Middle frontal gyrus (tissue), 1 donor: ENCODE measurements at regions not wholly inside any gene's neighbourhood (a gene's known extent, or its start where the extent isn't known, plus 50 kb on each side); places are given as distances from the start of the nearest gene placed in this dataset.
"Not testable (repeated sequence)": the region's sequence is repeated elsewhere in the genome, so short reads cannot be mapped to it uniquely, and the experiment has no call there.

Source experiments
- DNase-seq: peaks from one replicate; pipeline ENCODE4 v3.0.0-alpha.2; 2015; ENCODE audit warnings: low spot score; ENCODE audit errors: extremely low spot score

DNA sequence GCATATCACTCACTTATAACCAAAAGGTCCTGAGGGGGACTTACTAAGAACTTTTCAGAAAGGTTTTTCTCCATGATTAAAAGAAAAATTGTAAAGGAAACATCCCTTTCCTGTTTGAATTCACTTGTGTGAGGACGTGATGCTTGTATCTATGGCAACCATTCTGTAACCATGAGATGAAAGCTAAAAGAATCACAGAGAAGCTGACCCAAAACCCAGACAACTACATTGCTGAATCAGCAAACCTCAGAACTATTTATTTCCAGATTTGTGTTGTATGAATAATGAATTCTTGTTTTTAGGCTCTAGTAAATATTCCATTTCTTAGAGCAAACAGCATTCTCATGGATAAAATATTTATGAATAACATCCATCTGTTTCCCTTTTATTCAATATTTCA, 91.2 kb downstream of the RCHY1 start:
- DNase-seq: no peak

DNA sequence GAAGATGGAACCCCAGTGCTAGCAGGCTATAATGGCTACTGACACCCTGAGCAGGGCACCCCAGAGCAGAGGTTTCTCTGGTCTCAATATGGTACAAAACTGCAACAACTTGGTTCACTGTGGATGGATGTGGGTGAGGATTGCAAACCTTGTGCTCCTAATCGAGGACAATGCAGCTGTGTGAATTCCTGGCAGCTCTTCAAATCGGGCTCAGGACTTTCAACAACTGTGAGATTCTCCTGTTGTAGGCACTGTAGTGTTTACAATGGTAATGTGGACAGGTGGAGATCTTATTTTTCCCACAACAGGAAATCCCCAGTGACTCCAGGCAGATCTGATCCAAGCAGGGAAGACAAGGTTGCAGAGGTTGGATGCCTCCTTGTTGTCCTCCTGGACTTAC, 101.5 kb downstream of the RCHY1 start:
- no peak for DNase-seq

DNA sequence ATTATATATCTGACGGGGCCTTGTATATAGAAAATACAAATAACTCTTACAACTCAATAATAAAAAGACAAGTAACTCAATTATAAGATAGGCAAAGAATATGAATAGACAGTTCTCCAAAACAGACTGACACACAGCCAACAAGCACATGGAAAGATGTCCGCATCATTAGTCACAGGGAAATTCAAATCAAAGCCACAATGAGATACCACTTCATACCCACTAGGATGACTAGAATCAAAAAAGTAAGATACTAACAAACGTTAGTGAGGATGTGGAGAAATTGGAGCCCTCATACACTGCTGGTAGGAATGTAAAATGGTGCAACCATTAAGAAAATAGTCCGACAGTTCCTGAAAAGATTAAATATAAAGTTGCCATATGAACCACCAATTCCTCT, 115.7 kb downstream of the RCHY1 start:
- no peak for DNase-seq

DNA sequence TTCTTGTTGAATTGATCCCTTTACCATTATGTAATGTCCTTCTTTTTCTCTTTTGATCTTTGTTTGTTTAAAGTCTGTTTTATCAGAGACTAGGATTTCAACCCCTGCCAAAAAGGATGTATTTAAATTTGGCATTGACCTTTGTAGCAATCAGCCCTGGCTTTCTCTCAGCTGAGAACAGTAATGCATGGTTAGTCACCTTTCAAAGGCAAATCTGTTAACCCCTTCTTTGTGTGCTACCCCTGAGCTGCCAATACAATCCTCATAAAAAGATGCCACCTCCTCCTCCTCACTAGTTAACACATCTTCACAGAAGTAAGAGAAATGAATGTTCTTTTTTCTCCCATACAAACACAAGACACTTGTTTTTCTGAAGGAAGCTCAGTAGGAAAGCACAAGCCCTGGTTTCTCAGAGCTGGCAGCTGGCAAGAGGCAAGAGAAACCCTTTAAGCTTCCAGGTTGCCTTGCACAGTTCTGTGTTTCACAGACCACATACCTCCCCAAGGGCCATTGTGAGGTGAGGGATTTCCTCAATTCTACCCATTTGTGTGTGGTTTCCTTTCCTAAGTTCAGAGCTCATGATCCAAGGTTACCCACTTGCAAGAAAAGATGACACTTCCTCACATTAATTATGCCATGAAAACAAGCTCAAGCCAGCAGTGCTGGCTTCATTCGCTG, 122.6 kb downstream of the RCHY1 start:
- DNase-seq: no peak

DNA sequence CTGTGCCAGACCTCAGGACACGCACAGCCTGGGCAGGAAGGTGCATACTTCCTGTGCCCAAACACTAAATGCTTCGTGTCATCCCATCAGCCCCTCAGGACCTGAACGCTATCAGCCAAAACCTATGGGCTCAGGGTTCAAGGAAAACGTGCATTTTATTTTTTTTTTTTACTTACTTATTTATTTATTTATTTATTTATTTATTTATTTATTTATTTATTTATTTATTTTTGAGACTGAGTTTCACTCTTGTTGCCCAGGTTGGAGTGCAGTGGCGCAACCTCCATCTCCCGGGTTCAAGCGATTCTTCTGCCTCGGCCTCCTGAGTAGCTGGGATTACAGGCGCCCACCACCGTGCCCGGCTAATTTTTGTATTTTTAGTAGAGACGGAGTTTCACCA, 127.8 kb downstream of the RCHY1 start:
- not testable (repeated sequence) for DNase-seq

DNA sequence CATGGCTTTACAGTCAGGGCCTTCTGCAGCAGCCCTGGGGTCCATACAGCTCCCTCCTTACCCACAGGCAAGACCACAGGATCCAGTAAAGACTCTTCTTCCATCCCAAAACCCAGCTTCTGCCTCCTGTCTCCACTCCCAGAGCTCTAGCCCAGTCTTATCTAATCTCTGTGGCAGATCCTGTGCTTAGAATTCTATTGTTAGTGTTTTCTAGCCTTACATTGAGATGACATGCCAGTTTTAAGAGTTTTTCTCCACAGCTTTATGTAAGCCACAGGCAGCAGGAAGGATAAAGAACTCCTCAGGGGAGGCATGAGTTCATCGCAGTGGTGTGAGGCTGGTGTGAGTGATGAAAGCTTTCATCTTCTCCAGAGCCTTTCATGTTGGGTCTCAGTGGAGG, 129.1 kb downstream of the RCHY1 start:
- DNase-seq: no peak

DNA sequence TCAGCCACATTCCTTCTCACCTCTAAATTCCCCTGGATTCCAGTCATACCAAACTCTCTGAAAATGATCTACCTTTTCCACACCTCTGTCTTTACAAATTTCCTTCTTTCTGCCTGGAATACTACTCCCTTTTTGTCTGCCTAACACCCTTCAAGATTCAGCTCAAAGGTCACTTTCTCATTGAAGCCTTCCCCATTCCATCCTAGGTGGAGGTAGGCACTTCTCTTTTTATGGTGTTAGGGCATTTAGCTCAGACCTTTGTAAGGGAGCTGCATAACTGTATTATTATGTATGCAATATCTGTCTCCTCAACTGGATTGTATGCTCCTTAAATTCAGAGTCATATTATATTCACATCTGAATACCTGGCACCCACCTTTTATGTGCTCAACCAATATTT, 137.7 kb downstream of the RCHY1 start:
- DNase-seq: no peak

DNA sequence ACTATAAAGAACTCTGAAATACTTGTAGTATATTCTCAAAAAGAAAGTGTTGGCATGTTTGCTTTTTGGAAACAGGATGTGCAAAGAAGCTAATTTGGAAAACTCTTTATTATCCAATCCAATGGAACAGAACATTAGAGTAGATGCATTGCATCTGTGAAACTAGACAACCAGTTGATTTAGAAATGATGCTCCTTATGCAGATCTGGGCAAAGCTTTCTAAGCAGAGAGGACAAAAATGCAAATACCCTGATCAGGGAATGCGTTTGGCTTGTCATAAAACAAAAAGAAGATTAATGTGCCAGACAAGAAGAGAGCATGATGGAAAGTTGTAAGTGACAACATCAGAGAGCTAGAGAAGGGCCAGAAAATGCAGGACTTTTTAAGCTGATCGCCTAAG, 142.3 kb downstream of the RCHY1 start:
- no peak for DNase-seq

DNA sequence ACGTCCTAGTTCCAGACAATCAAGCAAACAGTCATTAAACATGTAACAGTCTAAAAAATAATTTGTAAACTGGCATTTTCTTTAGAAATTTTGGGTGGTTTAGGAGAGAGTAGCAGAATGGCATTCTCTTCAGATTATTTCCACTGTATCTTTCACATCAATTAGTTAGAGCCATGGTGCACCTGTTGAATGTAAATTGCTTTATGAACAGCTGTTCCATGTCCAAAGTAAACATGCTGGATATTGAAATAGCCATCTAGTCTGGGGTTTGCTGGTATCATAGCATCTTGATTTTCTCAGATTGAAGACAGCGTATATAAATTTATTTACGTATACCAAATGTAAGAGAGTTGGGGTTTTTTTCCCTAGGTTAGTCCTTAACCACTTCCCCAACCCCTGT, 143.6 kb downstream of the RCHY1 start:
- no peak for DNase-seq

DNA sequence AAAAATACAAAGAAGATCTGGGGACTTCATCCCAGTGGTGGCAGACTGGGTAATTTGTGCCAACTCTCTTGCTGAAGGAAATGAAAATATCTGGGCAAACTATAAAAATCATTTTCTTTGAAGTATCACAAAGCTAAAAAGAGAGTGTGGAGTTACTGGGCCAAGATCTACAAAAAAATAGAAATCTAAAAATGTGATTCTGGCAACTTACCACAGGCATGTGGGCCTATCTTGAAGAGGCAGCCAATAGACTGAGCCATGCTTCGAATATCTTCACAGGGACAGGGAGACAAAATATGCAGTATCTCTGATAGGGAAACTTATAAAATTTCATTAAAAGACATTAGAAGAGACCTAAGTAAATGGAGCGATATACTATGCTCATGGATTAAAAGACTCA, 168.8 kb downstream of the RCHY1 start:
- DNase-seq: peak; percentile 42

DNA sequence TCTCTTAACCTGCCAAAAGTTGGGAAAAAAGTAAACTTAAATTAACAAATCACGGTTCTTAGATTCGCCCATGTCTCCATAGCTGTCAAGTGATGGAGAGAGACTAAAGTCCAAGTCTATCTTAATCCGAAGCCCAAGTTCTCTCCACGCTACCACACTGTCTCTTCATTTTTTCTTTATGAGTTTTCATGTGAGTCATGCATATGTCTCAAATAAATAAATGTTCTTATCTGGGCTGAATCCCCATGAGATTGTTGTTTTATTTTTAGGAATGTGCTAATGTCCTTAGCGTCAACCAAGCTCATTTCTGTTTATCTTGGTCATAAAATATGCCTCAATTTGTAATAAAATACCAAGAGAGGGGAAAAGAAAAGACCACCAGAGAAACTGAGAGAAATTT, 169.3 kb downstream of the RCHY1 start:
- no peak for DNase-seq

DNA sequence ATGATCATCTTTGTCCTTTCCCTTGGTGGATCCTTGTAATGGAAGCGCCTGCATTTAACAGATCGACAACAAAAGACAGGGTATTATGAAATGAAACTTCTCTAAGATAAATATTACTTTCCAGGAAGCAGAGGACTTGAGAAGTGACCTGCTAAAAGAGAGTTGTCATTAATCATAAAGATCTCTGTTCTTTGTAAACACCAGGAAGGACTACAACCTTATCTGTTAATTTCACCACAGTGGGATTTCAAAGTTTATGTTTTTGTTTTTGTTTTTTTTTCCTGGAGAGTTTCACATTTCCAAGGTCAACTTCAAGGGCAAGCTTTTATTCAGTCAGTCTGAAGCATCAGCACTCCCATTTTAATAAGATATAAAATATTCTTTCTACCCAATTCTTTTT, 170.9 kb downstream of the RCHY1 start:
- DNase-seq: no peak

DNA sequence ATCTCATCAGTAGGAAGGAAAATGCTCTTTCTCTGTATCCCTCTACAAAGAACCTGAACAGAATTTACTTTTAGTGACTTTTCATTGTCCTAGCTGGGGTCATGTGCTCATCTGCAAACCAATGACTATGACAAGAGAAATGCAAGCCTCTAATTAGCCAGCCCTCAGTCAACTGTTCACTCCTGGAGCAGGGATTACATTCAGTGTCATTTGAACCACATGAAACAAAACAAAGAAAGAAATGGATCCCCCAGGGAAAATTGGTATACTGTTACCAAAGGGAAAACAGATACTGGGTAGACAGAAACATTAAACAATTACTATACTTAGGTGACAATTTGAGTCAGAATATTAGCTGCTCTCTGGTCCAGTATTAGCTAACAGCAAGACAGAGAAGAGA, 173.6 kb downstream of the RCHY1 start:
- DNase-seq: no peak

DNA sequence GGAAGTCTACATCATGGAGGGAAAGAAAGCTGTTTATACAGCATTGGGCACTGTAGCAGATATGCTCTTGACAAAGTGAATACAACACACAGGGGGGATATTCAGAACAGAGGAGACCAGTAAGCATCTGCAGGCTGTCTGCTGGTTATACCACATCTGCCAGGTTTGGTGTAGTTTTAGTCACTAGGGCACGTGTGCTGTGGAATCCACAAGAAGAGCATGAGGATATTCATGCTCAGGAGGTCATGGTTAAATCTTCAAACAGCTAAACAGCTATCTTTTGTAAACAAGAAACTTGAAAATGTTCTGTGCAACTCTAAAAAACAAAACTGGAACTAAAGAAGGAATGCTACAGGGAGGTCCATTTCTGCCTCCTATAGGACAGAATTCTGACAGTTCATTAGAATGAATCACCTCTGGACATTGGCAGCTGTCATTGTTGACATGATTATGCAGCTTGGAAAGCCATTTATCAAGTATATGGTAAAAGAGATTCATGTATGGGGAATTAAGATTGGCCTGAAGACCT, 175.8 kb downstream of the RCHY1 start:
- no peak for DNase-seq

DNA sequence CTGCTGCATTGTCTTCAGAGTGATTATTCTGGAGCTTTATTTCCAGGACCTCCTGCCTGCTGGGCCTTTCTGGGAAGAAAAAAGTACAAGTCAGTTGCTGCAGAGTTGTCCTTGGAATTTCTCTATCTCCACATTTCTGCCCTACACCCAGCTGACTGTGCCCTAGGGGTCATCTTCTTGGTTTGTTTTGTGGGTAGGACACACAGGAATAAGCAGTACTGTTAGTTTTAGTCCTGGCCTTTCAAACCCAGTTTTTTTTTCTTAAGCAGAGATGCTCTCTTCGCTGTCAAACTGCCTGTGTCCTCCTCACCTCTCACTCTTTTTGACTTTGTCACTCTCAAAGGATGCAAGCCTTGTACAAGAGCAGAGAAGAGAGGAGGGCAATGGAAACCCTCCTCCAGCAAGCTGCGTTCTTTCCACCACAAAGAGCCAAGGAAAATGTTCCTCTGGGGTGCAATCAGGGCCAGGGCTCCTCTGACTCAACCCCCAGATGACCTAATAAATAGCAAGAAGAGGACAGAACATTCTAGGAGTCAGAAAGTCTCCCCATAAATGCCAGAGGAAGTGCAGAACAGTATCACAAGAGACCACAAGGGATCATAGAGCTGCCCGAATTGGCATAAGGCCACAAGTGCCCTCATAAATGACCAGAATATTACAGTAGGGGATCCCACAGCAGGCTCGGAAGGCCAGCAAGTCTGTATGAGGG, 186.2 kb downstream of the RCHY1 start:
- no peak for DNase-seq

DNA sequence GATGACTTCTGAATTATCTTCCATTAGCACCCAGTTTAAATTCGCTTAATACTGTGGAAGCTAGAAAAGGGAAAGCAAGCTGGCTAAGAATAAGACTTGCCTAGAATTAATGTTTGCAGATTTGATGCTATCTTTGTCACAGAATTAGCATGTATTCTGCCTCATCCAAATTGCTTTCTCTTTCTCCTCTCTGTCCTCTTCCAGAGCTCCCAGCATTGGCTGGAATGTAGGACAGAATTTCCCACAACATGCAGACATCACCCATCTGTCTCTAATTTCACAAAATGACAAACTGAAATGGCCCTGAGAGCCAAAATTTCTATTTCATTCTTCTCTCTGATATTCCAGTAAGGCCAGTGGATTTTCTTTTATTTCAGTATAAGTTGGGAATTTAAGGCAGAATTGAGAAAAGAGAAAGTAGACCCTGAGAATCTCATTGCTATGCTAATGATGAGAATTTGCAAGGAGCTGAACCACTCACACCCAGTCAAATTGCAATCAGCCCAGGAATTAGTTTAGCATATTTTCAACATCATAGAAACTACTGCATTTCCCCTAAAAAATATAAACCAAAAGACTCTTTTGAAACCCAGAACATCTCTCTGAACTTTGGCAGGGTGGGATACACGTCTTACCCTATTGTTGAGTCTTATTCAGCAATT, 188.8 kb downstream of the RCHY1 start:
- peak; percentile 22 for DNase-seq

DNA sequence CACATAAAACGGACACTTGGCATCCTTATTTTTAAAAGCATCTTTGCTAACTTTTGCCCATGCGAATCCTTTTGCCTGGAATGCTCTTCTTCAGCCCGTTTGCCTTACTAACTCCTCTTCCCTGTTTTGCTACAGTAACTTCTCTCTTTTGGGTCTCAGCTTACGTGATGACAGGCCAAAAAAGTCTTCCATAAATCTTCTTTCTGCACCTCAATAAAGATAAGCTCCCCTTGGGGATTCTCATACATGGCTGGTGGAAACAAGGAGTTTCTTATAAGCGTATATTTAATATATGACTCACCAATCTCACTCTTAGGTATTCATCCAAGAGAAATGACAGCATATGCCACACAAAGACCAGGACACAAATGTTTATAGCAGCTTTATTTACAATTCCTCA, 192.7 kb downstream of the RCHY1 start:
- DNase-seq: no peak

DNA sequence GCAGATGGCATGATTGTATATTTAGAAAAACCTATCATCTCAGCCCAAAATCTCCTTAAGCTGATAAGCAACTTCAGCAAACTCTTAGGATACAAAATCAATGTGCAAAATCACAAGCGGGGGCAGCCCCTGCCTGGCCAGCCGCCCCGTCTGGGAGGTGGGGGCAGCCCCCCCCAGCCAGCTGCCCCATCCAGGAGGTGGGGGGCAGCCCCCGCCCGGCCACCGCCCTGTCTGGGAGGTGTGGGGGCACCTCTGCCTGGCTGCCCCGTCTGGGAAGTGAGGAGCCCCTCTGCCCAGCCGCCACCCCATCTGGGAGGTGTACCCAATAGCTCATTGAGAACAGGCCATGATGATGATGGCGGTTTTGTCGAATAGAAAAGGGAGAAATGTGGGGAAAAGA, 196.6 kb downstream of the RCHY1 start:
- not testable (repeated sequence) for DNase-seq

DNA sequence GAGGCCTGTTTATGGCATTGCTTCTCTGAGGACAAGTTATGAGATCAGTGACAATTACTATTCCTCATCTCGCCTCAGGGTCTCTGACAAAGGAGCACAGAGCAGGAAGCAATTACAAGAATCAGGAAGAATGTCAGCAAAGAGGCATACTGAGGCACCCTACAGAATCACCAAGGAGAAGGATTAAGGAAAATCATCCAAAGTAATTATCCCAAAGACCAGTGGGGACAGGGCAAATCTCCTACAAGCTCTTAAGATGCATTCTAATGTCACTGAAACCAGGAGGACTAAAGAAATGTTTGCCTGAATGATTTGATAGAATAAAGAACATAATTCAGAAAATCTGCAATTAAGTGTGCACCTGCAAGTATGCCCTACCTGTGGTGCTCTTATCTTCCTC, 206.2 kb downstream of the RCHY1 start:
- no peak for DNase-seq

DNA sequence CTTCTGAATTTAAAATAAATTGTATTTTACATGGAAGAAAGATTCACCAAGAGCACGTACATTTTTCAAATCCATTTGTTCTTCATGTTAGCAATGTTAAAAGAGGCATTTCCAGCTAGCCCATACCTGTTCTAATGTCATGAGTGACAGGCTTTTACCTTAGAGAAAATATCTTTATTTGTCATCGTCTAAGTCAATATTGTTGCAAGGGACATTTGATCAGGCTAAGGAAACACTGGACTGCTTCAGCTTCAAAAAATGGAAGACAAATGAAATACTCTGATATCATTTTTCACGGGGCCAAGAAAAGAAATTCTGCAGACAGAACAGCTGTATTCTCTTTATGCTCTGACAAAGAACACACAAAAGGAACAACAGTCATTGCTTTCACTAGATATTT, 207.7 kb downstream of the RCHY1 start:
- no peak for DNase-seq

DNA sequence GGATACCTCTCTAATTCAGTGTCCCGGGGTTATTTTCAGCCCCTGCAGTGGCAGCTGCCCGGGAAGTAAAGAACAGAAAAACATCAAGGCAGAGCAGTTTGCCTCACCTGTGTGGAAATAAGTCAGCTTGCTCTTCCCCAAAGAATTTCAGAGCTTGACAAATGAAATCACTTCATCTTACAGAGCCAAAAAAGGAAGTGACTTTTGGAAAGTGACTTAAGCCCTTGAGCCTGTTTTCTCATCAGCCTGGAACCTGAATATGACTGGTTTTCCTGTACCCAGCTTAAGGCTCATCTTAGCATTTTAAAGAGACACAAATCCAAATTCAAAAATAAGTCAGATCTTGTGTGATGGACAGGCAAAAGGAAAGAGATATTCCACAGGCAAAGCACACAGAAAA, 211.6 kb downstream of the RCHY1 start:
- DNase-seq: no peak

DNA sequence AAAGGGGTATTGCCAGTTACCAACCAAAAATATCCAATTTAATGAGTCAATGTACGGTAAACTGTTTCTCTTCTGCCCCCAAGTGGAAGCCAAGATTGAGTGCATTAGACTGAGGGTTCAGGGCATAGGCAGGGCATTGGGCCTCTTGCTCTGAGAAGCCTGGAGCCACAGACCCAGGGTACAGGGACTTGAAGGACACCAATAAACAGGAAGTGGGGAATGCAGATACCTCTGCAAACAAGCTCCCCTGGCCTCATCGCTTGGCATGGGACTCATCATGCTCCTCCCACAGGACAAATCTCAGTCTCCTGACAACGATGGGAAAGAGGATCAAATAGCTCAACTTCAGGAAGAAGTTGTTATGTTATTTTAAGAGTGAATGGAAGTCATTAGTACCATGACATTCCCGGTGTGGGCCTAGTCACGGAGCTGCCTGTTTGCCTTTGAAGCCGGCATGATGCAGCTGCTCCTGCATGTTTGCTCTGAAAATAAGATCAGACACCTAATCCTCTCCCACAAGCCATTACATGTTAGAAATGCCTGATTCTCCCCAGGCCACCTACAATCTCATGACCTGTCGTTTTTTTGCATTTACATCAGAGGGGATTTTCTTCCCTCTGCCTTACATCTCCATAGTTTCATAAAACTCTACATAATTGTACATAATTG, 224.2 kb downstream of the RCHY1 start:
- no peak for DNase-seq
